ENCODE measurements at regions not wholly inside any gene's neighbourhood (a gene's known extent, or its start where the extent isn't known, plus 50 kb on each side); places are given as distances from the start of the nearest gene placed in this dataset.
"Not testable (repeated sequence)": the region's sequence is repeated elsewhere in the genome, so short reads cannot be mapped to it uniquely, and the experiment has no call there.

GRCh38 chr2:57050007-57050406, 866.2 kb downstream of the CCDC85A start:
- H3K79me2 ChIP-seq = no peaks in the 10 kb centered on the region
- TF ChIP-seq EZH2 (IDR thresholded peaks at IDR 0.05; ENCODE audit: borderline replicate concordance) (no peak), EZH2phosphoT487 (IDR thresholded peaks at IDR 0.05; ENCODE audit: low read depth, severe bottlenecking, unreplicated experiment) (no peak), CTCF (IDR thresholded peaks at IDR 0.05; ENCODE audit: poor library complexity) (no peak)
- no peak for DNase-seq (ENCODE audit: low spot score)
- no peak overlapping the region for H3K27ac ChIP-seq
- H3K27me3 ChIP-seq = no peaks in the 10 kb centered on the region
- 64% methylated on average over 3 of the region's 3 CpGs for WGBS (ENCODE audit: low lambda C conversion rate, missing lambda C conversion rate)
- no peaks in the 10 kb centered on the region for H3K9me2 ChIP-seq (replicated peaks; ENCODE audit: insufficient read depth)
- H3K9me3 ChIP-seq (ENCODE audit: low read depth) = no peaks in the 10 kb centered on the region
- H3K4me1 ChIP-seq (ENCODE audit: insufficient read depth) = no peaks in the 10 kb centered on the region
- no peak overlapping the region for H3K4me3 ChIP-seq
- H3K4me2 ChIP-seq = no peak overlapping the region
- H3K36me3 ChIP-seq (replicated peaks; ENCODE audit: insufficient read depth, low read depth) = no peaks in the 10 kb centered on the region
- H2AFZ ChIP-seq = no peak overlapping the region
- H4K20me1 ChIP-seq (ENCODE audit: insufficient read depth, poor library complexity, severe bottlenecking) = no peaks in the 10 kb centered on the region

GRCh38 chr2:57066301-57066700, 882.5 kb downstream of the CCDC85A start:
- H3K27ac ChIP-seq; H4K20me1 ChIP-seq (ENCODE audit: insufficient read depth, poor library complexity, severe bottlenecking); H3K79me2 ChIP-seq; H3K4me2 ChIP-seq; H2AFZ ChIP-seq; H3K36me3 ChIP-seq (replicated peaks; ENCODE audit: insufficient read depth, low read depth); H3K4me3 ChIP-seq; DNase-seq (ENCODE audit: low spot score); H3K9me2 ChIP-seq (replicated peaks; ENCODE audit: insufficient read depth); H3K4me1 ChIP-seq (ENCODE audit: insufficient read depth); H3K9me3 ChIP-seq (ENCODE audit: low read depth); H3K27me3 ChIP-seq: not testable (repeated sequence)
- 83% methylated on average over 1 of the region's 1 CpG for WGBS (ENCODE audit: low lambda C conversion rate, missing lambda C conversion rate)

- DNase-seq (ENCODE audit: low spot score) = no peak
- H3K79me2 ChIP-seq = no peaks in the 10 kb centered on the region
- H3K36me3 ChIP-seq (replicated peaks; ENCODE audit: insufficient read depth, low read depth) = no peaks in the 10 kb centered on the region
- H3K27me3 ChIP-seq = no peaks in the 10 kb centered on the region
- TF ChIP-seq EZH2phosphoT487 (IDR thresholded peaks at IDR 0.05; ENCODE audit: low read depth, severe bottlenecking, unreplicated experiment) (no peak), EZH2 (IDR thresholded peaks at IDR 0.05; ENCODE audit: borderline replicate concordance) (no peak), CTCF (IDR thresholded peaks at IDR 0.05; ENCODE audit: poor library complexity) (no peak)
- no peaks in the 10 kb centered on the region for H3K4me1 ChIP-seq (ENCODE audit: insufficient read depth)
- H3K4me2 ChIP-seq = no peak overlapping the region
- no peaks in the 10 kb centered on the region for H3K9me3 ChIP-seq (ENCODE audit: low read depth)
- H3K4me3 ChIP-seq = no peak overlapping the region
- H3K27ac ChIP-seq = no peak overlapping the region
- H2AFZ ChIP-seq = no peak overlapping the region
- no peaks in the 10 kb centered on the region for H4K20me1 ChIP-seq (ENCODE audit: insufficient read depth, poor library complexity, severe bottlenecking)
- no peaks in the 10 kb centered on the region for H3K9me2 ChIP-seq (replicated peaks; ENCODE audit: insufficient read depth)
Observed at GRCh38 chr2:57075226-57075625, 891.4 kb downstream of the CCDC85A start.

- H3K9me2 ChIP-seq (replicated peaks; ENCODE audit: insufficient read depth) = no peaks in the 10 kb centered on the region
- no peaks in the 10 kb centered on the region for H3K9me3 ChIP-seq (ENCODE audit: low read depth)
- no peaks in the 10 kb centered on the region for H3K79me2 ChIP-seq
- no peak overlapping the region for H3K27ac ChIP-seq
- no peak overlapping the region for H2AFZ ChIP-seq
- H3K4me3 ChIP-seq = no peak overlapping the region
- no peaks in the 10 kb centered on the region for H3K4me1 ChIP-seq (ENCODE audit: insufficient read depth)
- TF ChIP-seq EZH2 (IDR thresholded peaks at IDR 0.05; ENCODE audit: borderline replicate concordance) (no peak), CTCF (IDR thresholded peaks at IDR 0.05; ENCODE audit: poor library complexity) (no peak), EZH2phosphoT487 (IDR thresholded peaks at IDR 0.05; ENCODE audit: low read depth, severe bottlenecking, unreplicated experiment) (no peak)
- DNase-seq (ENCODE audit: low spot score) = no peak
- no peaks in the 10 kb centered on the region for H3K36me3 ChIP-seq (replicated peaks; ENCODE audit: insufficient read depth, low read depth)
- H4K20me1 ChIP-seq (ENCODE audit: insufficient read depth, poor library complexity, severe bottlenecking) = no peaks in the 10 kb centered on the region
- H3K27me3 ChIP-seq = no peaks in the 10 kb centered on the region
- H3K4me2 ChIP-seq = no peak overlapping the region
Observed at GRCh38 chr2:57080035-57080434, 896.2 kb downstream of the CCDC85A start.

All from hepatocyte (in vitro differentiated cells).